GM19324 (cell line): ENCODE measurements at regions not wholly inside any gene's neighbourhood (a gene's known extent, or its start where the extent isn't known, plus 50 kb on each side); places are given as distances from the start of the nearest gene placed in this dataset.

Experiments
- ATAC-seq: cut with Tn5 transposase; IDR thresholded peaks from one replicate; pipeline ENCODE4 v1.9.1; 2021; ENCODE audit warnings: mild to moderate bottlenecking, moderate library complexity; ENCODE audit not compliant: unreplicated experiment, low FRiP score

- ATAC-seq, result no peak
Measured at GRCh38 chr20:39124064-39124463, 161.9 kb downstream of the DHX35 start.

GRCh38 chr20:39123185-39123557 lies 161.0 kb downstream of the DHX35 start:
- ATAC-seq, result no peak

GRCh38 chr20:39117491-39117890 lies 155.3 kb downstream of the DHX35 start:
- no peak for ATAC-seq

DNA sequence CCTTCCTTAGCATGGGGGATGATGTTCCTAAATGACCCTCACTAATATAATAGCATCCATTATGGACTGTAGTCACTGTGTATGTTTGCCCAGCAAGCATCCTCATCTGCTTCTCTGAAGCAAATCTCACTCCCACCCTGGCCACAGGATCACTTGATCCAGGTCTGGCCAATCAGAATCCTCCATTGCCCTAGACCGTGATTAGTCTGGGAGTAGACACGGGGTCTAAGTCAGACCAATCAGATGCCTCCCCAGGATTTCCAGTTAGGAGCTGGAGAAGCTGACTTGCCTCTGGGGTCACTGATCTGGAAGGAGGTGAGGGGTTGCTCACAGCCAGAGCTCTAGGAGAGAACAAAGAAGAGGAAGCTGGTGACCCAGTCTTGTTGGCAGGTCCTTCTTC lies 153.9 kb downstream of the DHX35 start:
- ATAC-seq, result no peak

DNA sequence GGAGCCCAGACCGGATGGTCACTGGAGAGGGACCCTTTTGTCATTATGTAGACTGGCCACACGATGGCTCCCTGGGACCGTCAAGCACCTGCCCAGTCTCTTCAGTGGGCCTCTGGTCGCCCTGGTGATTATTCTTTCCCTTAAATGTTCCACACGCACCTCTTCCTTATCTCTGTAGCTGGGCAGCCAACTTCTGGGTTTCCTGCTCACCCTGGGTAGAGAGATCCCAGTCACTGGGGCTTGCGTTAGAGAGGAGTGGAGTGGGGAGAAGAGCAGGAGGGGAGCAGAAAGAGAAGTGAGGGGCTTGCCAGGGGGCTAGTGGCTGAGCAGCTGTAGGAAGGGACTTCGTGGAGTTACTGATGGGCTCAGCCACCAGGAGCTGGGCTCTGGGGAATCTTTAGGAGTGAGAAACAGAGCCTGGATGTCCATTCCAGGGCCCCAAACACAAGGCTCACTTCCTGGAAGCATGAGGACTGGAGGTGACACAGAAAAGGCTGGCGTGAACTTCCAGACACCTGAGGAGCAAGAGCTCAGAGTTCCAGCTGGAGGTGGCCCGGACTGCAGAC lies 150.1 kb downstream of the DHX35 start:
- ATAC-seq, result no peak

DNA sequence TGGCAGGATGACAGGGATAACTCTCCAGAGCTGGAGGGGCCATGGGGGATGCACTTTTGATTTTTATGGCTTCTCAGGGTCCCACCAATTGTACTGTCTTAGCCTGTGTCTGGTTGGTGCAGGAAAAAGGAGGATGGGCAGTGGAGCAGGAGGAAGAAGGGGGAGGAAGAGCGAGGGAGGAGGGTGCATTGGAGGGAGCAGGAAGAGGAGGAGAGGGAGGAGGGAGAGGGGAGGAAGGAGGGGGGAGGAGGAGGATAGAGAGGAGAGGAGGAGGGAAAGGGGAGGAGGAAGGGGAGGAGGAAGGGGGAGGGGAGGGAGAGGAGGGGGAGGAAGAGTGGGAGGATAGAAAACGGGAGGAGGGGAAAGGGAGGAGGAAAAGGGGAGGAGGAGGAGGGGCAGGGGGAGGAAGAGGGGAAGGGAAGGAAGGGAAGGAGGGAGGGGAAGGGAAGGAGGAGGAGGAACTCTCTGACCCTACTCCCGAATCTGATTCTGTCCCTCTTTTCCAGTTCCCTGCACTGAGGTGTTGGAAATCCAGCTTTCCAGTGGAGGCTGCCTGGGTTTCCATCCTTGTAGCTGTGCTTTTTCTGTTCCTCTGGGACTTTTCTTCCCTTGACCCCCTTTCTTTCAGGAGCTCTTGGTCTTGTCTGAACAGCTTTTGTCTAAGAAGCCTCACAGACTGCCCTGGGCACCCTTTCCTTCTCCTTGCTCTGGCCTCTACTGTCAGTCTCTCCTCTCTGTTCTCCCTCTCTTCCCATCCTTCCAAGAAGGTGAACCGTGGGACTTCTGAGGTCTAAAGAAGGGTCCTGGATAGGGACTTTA lies 149.4 kb downstream of the DHX35 start:
- ATAC-seq, result no peak

DNA sequence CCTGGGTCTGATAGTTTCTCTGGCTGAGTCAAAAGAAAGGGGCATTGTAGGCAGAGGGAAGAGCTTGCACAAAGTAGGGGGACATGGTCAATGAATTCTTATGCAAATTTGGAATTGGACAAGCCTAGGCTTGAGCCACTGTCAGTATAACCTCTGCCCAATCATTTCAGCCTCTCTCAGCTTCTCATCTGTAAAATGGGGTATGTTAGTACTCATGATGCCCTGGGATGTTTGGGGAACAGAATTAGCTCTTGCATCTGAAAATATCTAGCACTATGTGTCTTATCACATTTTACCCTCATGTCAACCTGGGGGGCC lies 148.6 kb downstream of the DHX35 start:
- no peak for ATAC-seq

DNA sequence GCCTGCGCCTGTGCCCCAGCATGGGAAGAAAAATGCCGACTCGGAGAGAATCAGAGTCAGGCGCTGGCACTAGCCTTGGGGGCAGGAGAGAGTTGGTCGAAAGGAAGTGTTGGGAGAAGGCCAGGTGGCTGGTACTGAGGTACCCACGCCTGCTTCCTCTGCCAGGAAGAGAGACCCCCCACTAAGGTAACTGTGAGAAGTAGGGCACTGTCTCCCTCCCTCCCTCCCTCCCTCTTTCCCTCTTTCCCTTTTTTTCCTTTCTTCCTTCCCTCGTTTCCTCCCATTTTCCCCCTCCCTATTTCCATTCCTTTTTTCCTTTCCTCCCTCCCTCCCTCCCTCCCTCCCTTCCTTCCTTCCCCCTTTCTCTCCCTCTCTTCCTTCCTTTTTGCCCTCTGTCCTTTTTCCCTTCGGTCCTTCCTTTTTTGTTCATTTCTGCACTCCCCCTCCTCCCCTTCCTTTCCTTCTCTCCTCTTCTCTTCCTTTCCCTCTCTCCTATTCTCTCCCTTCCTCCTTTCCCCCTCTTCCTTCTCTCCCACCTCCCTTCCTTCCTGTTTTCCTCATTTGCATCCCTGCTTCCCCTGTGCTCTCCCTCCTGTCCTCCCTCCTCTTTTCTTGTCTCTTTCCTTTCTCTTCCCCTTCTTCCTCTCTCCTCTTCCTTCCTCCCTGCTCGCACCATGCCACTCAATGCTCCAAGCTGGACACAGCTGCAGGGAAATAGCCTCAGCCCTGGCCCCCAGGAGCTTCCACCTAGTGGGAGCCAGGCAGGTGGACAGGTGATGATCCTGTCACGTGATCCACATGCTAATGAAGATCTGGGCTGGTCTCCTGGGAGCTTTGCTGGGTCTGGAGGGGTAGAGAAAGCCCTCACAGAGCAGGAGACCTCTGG lies 148.0 kb downstream of the DHX35 start:
- ATAC-seq, result no peak

DNA sequence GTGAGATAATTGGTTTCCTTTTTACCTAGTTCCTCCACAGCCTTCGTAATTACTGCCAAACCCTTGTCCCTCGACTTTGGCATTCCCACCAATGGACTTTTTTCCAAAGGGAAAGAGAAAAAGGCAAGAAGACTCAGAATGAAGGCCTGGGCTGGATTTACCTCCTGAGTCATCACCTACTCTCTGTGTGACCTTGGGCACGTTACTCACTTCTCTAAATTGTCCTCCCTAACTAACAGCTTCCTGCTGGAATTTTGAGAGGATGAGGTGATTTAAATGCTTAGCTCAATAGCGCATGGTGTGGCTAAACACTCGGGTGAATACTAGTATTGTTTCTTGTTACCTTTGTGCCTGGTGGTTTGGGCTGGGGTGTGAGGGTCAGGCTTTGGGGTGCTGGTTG lies 146.6 kb downstream of the DHX35 start:
- no peak for ATAC-seq

- ATAC-seq, result no peak
Measured at GRCh38 chr20:39107741-39108140, 145.6 kb downstream of the DHX35 start.

- no peak for ATAC-seq
Measured at GRCh38 chr20:39106791-39107190, 144.6 kb downstream of the DHX35 start.

DNA sequence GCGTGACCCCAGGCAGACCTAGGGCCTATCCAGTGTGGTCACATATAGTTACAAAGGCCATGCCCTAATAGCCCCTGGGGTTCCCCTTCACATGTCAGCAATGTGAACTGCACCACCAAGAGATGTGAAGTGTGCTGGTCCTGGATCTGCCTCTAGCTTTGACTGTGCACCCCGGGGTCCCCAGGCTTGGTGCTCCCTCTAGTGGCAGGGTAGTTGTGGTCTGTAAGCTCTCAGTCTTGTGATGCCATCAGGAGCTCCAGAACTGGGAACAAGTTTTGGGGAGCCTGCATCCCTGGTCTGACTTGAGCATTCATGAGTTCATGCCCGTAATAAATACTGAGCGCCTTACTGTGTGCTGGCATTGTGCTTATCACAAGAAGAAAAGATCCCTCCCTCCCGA lies 143.4 kb downstream of the DHX35 start:
- no peak for ATAC-seq

- no peak for ATAC-seq
Measured at GRCh38 chr20:39103732-39104131, 141.6 kb downstream of the DHX35 start.

DNA sequence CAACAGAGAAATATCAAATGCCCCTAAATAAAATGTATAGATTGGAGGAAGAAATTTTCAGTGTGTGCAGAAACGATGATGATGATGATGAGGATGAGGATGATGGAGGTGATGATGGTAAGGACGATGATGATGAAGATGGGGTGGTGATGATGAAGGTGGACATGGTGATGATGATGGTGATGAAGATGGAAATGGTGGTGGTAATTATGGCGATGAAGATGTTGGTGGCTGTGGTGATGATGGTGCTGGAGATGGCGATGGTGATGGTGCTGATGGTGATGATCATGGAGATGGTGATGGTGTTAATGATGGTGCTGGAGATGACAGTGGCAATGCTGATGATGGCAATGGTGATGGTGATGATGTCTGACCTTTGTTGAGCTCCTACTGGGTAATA lies 141.2 kb downstream of the DHX35 start:
- ATAC-seq, result no peak

- ATAC-seq, result no peak
Measured at GRCh38 chr20:39101895-39102294, 139.8 kb downstream of the DHX35 start.

GRCh38 chr20:39100691-39101090 lies 138.5 kb downstream of the DHX35 start:
- no peak for ATAC-seq

DNA sequence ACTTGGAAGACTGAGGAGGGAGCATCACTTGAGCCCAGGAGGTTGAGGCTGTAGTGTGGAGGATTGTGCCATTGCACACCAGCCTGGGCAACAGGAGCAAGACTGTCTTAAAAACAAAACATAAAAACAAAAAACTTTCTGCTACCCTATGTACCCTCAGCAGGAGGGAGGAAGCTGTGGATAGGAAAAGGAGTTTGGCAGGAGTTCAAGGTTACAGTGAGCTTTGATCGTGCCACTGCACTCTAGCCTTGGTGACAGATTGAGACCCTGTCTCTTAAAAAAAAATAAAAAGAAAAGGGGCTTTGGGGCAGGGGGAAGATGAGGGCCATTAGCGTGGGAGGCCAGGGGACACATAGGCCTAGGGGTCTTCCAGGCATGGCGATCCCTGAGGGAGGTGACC lies 135.7 kb downstream of the DHX35 start:
- no peak for ATAC-seq

- no peak for ATAC-seq
Measured at GRCh38 chr20:39095870-39096269, 133.7 kb downstream of the DHX35 start.

- ATAC-seq, result no peak
Measured at GRCh38 chr20:39094391-39094790, 132.2 kb downstream of the DHX35 start.

DNA sequence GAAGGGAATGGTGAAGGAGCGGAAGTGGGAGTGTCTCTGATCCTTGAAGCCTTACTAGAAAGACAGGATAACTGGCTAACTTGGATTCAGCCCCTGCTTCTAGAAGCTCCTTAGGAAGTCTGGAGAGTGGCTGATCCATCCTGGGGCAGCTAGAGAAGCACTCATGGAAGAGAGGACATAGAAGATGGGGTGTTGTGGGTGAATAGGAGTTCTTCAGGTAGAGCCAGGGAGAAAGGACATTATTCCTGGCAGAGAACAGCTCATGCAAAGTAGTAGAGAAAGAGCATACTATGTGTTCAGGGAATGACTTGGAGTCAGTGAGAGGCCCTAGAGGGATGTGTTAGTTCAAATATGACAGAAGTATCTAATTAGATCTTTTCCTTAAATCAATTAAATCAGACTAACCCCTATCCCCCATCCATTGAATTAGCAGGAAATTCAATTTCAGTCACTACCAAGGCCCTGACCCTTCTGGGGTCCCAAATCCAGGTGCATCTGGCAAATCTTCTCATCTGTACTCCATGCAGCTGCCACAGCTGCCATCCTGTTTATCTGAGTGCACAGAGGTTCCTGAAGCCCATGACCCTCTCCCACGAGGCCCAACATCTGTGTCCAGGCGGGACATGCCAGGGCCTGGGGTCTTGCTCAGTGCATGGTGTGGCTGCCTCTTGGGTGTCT lies 130.7 kb downstream of the DHX35 start:
- no peak for ATAC-seq

- ATAC-seq, result no peak
Measured at GRCh38 chr20:39090906-39091305, 128.8 kb downstream of the DHX35 start.
